IMR-90 (cell line): ENCODE measurements at regions not wholly inside any gene's neighbourhood (a gene's known extent, or its start where the extent isn't known, plus 50 kb on each side); places are given as distances from the start of the nearest gene placed in this dataset.

Experiments
- ATAC-seq: fragments of 200-7000 bp; cut with Tn5 transposase; 2 replicates; pipeline ENCODE4 v1.9.1; 2020; ENCODE audit warnings: low read depth, mild to moderate bottlenecking, moderate library complexity
- BruUV-seq: library from RNA; stranded (reverse); fragments of 400-500 nt; replicated peaks from 2 replicates; lab custom pipeline; 2021; lab: Mats Ljungman, UMichigan
- CTCF ChIA-PET: fragments of 300-600 bp; formaldehyde crosslinking; extraction: SDS; loops from one replicate; lab custom pipeline; 2021; ENCODE audit warnings: antibody characterized with exemption; lab: Yijun Ruan, JAX
- POLR2A ChIA-PET: fragments of 300-600 bp; sonication (Branson Sonifier 250); formaldehyde crosslinking; loops from one replicate; lab custom pipeline; 2022; ENCODE audit warnings: antibody characterized with exemption; ENCODE audit not compliant: unreplicated experiment; lab: Charles Lee
- DNase-seq: peaks from one replicate; pipeline ENCODE4 v3.0.0; 2013
- H2AFZ ChIP-seq: replicated peaks from 2 replicates; pipeline ENCODE3; 2013; ENCODE audit warnings: low read length, mild to moderate bottlenecking; ENCODE audit not compliant: poor library complexity
- H2AK5ac ChIP-seq: 2 replicates; pipeline ENCODE4 v1.6.1; 2013; ENCODE audit warnings: low read depth, low read length, inconsistent platforms
- H2AK9ac ChIP-seq: replicated peaks from 2 replicates; pipeline ENCODE3; 2013; ENCODE audit warnings: mild to moderate bottlenecking, low read depth, low read length, moderate library complexity; ENCODE audit not compliant: poor library complexity
- H2BK120ac ChIP-seq: 2 replicates; pipeline ENCODE4 v1.6.1; 2013; ENCODE audit warnings: low read depth, low read length, inconsistent platforms
- H2BK15ac ChIP-seq: 3 replicates; pipeline ENCODE4 v1.6.1; 2013; ENCODE audit warnings: low read depth, low read length, inconsistent platforms
- H2BK20ac ChIP-seq: 2 replicates; pipeline ENCODE4 v1.6.1; 2013; ENCODE audit warnings: low read depth, mild to moderate bottlenecking, inconsistent platforms, low read length, moderate library complexity
- H2BK5ac ChIP-seq: 2 replicates; pipeline ENCODE4 v1.6.1; 2013; ENCODE audit warnings: mild to moderate bottlenecking, low read depth, low read length, inconsistent platforms; ENCODE audit not compliant: poor library complexity, severe bottlenecking
- H3K14ac ChIP-seq: replicated peaks from 2 replicates; pipeline ENCODE4 v1.6.1; 2013; ENCODE audit warnings: low read depth, low read length, inconsistent platforms
- H3K18ac ChIP-seq: 2 replicates; pipeline ENCODE4 v1.6.1; 2013; ENCODE audit warnings: low read depth, low read length, control low read depth
- H3K23ac ChIP-seq: 2 replicates; pipeline ENCODE4 v1.6.1; 2013; ENCODE audit warnings: low read depth, low read length, inconsistent platforms
- H3K27ac ChIP-seq: 2 replicates; pipeline ENCODE4 v1.5.1; 2013; ENCODE audit warnings: mild to moderate bottlenecking, control low read depth, low read length; ENCODE audit not compliant: insufficient read depth
- H3K27me3 ChIP-seq: 2 replicates; pipeline ENCODE4 v1.6.1; 2013; ENCODE audit warnings: low read length; ENCODE audit not compliant: control insufficient read depth, insufficient read depth
- H3K36me3 ChIP-seq: 2 replicates; pipeline ENCODE4 v1.6.1; 2013; ENCODE audit warnings: low read length, mixed read lengths; ENCODE audit not compliant: control insufficient read depth, insufficient read depth
- H3K4ac ChIP-seq: 2 replicates; pipeline ENCODE4 v1.6.1; 2013; ENCODE audit warnings: low read depth, low read length, inconsistent platforms
- H3K4me1 ChIP-seq: 2 replicates; pipeline ENCODE4 v1.6.1; 2013; ENCODE audit warnings: low read length, mixed read lengths; ENCODE audit not compliant: control insufficient read depth, insufficient read depth
- H3K4me2 ChIP-seq: 2 replicates; pipeline ENCODE4 v1.6.1; 2013; ENCODE audit warnings: low read depth, mild to moderate bottlenecking, control low read depth, low read length, moderate library complexity
- H3K4me3 ChIP-seq: 2 replicates; pipeline ENCODE4 v1.5.1; 2013; ENCODE audit warnings: low read depth, mild to moderate bottlenecking, control low read depth, low read length, moderate library complexity; ENCODE audit not compliant: insufficient read depth
- H3K56ac ChIP-seq: 2 replicates; pipeline ENCODE4 v1.6.1; 2013; ENCODE audit warnings: low read length, inconsistent platforms; ENCODE audit not compliant: insufficient read depth; ENCODE audit errors: extremely low read depth
- H3K79me1 ChIP-seq, 2 experiments: 2 replicates each; pipeline ENCODE4 v1.6.1; 2013; ENCODE audit warnings: low read length in 2 of 2, inconsistent platforms in 1 of 2, low read depth in 1 of 2
- H3K9ac ChIP-seq: 2 replicates; pipeline ENCODE4 v1.6.1; 2013; ENCODE audit warnings: low read depth, low read length, control low read depth
- H3K9me1 ChIP-seq: 2 replicates; pipeline ENCODE4 v1.6.1; 2013; ENCODE audit warnings: low read length, inconsistent platforms; ENCODE audit not compliant: insufficient read depth
- H3K9me3 ChIP-seq: 2 replicates; pipeline ENCODE4 v1.6.1; 2013; ENCODE audit warnings: low read length; ENCODE audit not compliant: control insufficient read depth, insufficient read depth
- H4K20me1 ChIP-seq: 2 replicates; pipeline ENCODE4 v1.6.1; 2013; ENCODE audit warnings: low read length, inconsistent platforms; ENCODE audit not compliant: insufficient read depth
- H4K5ac ChIP-seq: 2 replicates; pipeline ENCODE4 v1.6.1; 2013; ENCODE audit warnings: mild to moderate bottlenecking, low read depth, low read length, control low read depth
- H4K8ac ChIP-seq, 2 experiments: 2 replicates each; pipeline ENCODE4 v1.6.1; 2013; ENCODE audit warnings: low read depth in 2 of 2, low read length in 2 of 2, control low read depth in 1 of 2, inconsistent platforms in 1 of 2
- H4K91ac ChIP-seq: 2 replicates; pipeline ENCODE4 v1.6.1; 2013; ENCODE audit warnings: low read depth, low read length, inconsistent platforms; ENCODE audit not compliant: insufficient read depth
- BHLHE40 ChIP-seq: fragments of 150-350 bp; IDR thresholded peaks from 2 replicates; pipeline ENCODE4 v1.6.1; 2016; ENCODE audit warnings: mild to moderate bottlenecking, low read depth, low read length
- CHD1 ChIP-seq: IDR thresholded peaks from 2 replicates; pipeline ENCODE4 v1.6.1; 2012; ENCODE audit warnings: low read depth, low read length, improper control_type of control experiment
- CTCF ChIP-seq: conservative IDR thresholded peaks from 2 replicates; pipeline ENCODE4 v1.5.1; 2012; ENCODE audit warnings: mild to moderate bottlenecking, low read depth, low read length, improper control_type of control experiment
- FOS ChIP-seq: fragments of 150-350 bp; IDR thresholded peaks from 2 replicates; pipeline ENCODE4 v1.6.1; 2016; ENCODE audit warnings: low read depth, low read length
- MAZ ChIP-seq: IDR thresholded peaks from 2 replicates; pipeline ENCODE4 v1.6.1; 2012; ENCODE audit warnings: low read depth, mild to moderate bottlenecking, low read length, improper control_type of control experiment, moderate library complexity, borderline replicate concordance
- RCOR1 ChIP-seq: IDR thresholded peaks from 2 replicates; pipeline ENCODE4 v1.6.1; 2012; ENCODE audit warnings: mild to moderate bottlenecking, low read length, improper control_type of control experiment; ENCODE audit not compliant: insufficient replicate concordance
- WGBS, 2 experiments: methylation state at CpG; one replicate each; pipeline versions ENCODE4 v1.1.5 to v1.1.7; 2013; ENCODE audit warnings: missing lambda C conversion rate in 2 of 2; ENCODE audit not compliant: insufficient read length in 1 of 2; ENCODE audit errors: extremely low coverage in 2 of 2; 5-methylcytosine and 5-hydroxymethylcytosine counted together
- dilution Hi-C: fragments of 300-500 bp; cut with HindIII; formaldehyde crosslinking; loops from one replicate; pipeline ENCODE4 v1.14.3; 2018; ENCODE audit warnings: low sequenced_read_pairs; ENCODE audit not compliant: unreplicated experiment
- in situ Hi-C: fragments of 300-500 bp; cut with MboI; formaldehyde crosslinking; loops from 3 replicates; pipeline ENCODE4 v1.14.3; 2019; ENCODE audit warnings: low sequenced_read_pairs, inconsistent platforms, mixed read lengths
- intact Hi-C: fragments of 100-400 bp; cut with micrococcal nuclease; formaldehyde crosslinking; loops from 2 replicates; pipeline ENCODE4 v1.10.0; 2022

GRCh38 chr17:13735861-13736260 is 134.1 kb upstream of the HS3ST3A1 start:
- no peak overlapping the region for H2AK9ac ChIP-seq
- ATAC-seq (no peak), DNase-seq (no peak)
- in situ Hi-C loops: no loop called here
- no peak overlapping the region for H3K23ac ChIP-seq
- H2AFZ ChIP-seq: no peak overlapping the region
- H3K27me3 ChIP-seq: no peaks in the 10 kb centered on the region
- WGBS, 2 experiments: 40% methylated on average over 1 of the region's 2 CpGs; no CpG with 5 or more reads in 1 of the 2 experiments
- H2BK5ac ChIP-seq: no peak overlapping the region
- dilution Hi-C loops: no loop called here
- no peak overlapping the region for H4K8ac ChIP-seq
- H4K91ac ChIP-seq: no peak overlapping the region
- no peak overlapping the region for H3K9ac ChIP-seq
- no peak overlapping the region for H4K5ac ChIP-seq
- BruUV-seq: no TSS peak
- no peak overlapping the region for H3K14ac ChIP-seq
- H3K9me1 ChIP-seq: no peaks in the 10 kb centered on the region
- H3K4ac ChIP-seq: no peak overlapping the region
- intact Hi-C loops: no loop called here
- no peak overlapping the region for H3K4me3 ChIP-seq
- no peak overlapping the region for H2BK15ac ChIP-seq
- no peaks in the 10 kb centered on the region; the same call in 1 of the 2 replicates for H3K4me1 ChIP-seq
- no peak overlapping the region for H3K27ac ChIP-seq
- TF ChIP-seq CHD1 (no peak), BHLHE40 (no peak), CTCF (no peak), FOS (no peak), MAZ (no peak), RCOR1 (no peak)
- H3K79me1 ChIP-seq: no peaks in the 10 kb centered on the region
- CTCF ChIA-PET: no interaction called here
- POLR2A ChIA-PET: no interaction called here
- H3K56ac ChIP-seq: no peak overlapping the region
- H3K4me2 ChIP-seq: no peak overlapping the region
- H2BK20ac ChIP-seq: no peak overlapping the region
- H3K9me3 ChIP-seq: peaks cover 3% of the 10 kb centered on the region; the same call in 1 of the 2 replicates
- H3K18ac ChIP-seq: no peak overlapping the region
- H4K20me1 ChIP-seq: no peaks in the 10 kb centered on the region
- no peaks in the 10 kb centered on the region for H3K36me3 ChIP-seq
- H2BK120ac ChIP-seq: no peak overlapping the region
- H2AK5ac ChIP-seq: no peak overlapping the region
